Astrocyte of the spinal cord (primary cell): ENCODE measurements at regions not wholly inside any gene's neighbourhood (a gene's known extent, or its start where the extent isn't known, plus 50 kb on each side); places are given as distances from the start of the nearest gene placed in this dataset.

ENCODE experiments used
- DNase-seq: peaks from one replicate; pipeline ENCODE4 v3.0.0; 2011; ENCODE audit warnings: low read depth, low spot score
- H3K4me3 ChIP-seq: 2 replicates; pipeline ENCODE4 v1.5.1; 2011; ENCODE audit warnings: low read depth, mild to moderate bottlenecking, low read length, moderate library complexity
- CTCF ChIP-seq: IDR thresholded peaks from 2 replicates; pipeline ENCODE4 v1.5.1; 2012; ENCODE audit warnings: low read depth, mild to moderate bottlenecking, low read length, inconsistent platforms
- in situ Hi-C: cut with HindIII; loops from 2 replicates; pipeline ENCODE4 v1.10.0; 2017; ENCODE audit warnings: low sequenced_read_pairs

GRCh38 chr1:29963946-29964345 lies 727.6 kb downstream of the PTPRU start:
- no peak for DNase-seq
- no peak overlapping the region for H3K4me3 ChIP-seq
- in situ Hi-C loops: no loop called here
- no peak for TF ChIP-seq CTCF

- in situ Hi-C loops: no loop called here
- no peak for DNase-seq
- H3K4me3 ChIP-seq: no peak overlapping the region
- no peak for TF ChIP-seq CTCF
Observed at GRCh38 chr1:29962831-29963247, 726.5 kb downstream of the PTPRU start.

GRCh38 chr1:29962336-29962735 lies 726.0 kb downstream of the PTPRU start:
- in situ Hi-C loops: no loop called here
- DNase-seq: no peak
- TF ChIP-seq CTCF: no peak
- no peak overlapping the region for H3K4me3 ChIP-seq

- no peak for TF ChIP-seq CTCF
- in situ Hi-C loops: no loop called here
- DNase-seq: no peak
- no peak overlapping the region for H3K4me3 ChIP-seq
Observed at GRCh38 chr1:29961293-29962059, 725.2 kb downstream of the PTPRU start.

GRCh38 chr1:29960876-29961275 lies 724.6 kb downstream of the PTPRU start:
- no peak for DNase-seq
- in situ Hi-C loops: no loop called here
- TF ChIP-seq CTCF: no peak
- H3K4me3 ChIP-seq: no peak overlapping the region

- DNase-seq: no peak
- H3K4me3 ChIP-seq: no peak overlapping the region
- in situ Hi-C loops: no loop called here
- TF ChIP-seq CTCF: no peak
Observed at GRCh38 chr1:29960156-29960755, 723.9 kb downstream of the PTPRU start.
